GM12872 (cell line): ENCODE measurements at regions not wholly inside any gene's neighbourhood (a gene's known extent, or its start where the extent isn't known, plus 50 kb on each side); places are given as distances from the start of the nearest gene placed in this dataset.

Source experiments
- CTCF ChIP-seq: IDR thresholded peaks from 3 replicates; pipeline ENCODE4 v1.5.1; 2011; ENCODE audit warnings: low read depth, mild to moderate bottlenecking, low read length, moderate library complexity; ENCODE audit not compliant: insufficient read depth

DNA sequence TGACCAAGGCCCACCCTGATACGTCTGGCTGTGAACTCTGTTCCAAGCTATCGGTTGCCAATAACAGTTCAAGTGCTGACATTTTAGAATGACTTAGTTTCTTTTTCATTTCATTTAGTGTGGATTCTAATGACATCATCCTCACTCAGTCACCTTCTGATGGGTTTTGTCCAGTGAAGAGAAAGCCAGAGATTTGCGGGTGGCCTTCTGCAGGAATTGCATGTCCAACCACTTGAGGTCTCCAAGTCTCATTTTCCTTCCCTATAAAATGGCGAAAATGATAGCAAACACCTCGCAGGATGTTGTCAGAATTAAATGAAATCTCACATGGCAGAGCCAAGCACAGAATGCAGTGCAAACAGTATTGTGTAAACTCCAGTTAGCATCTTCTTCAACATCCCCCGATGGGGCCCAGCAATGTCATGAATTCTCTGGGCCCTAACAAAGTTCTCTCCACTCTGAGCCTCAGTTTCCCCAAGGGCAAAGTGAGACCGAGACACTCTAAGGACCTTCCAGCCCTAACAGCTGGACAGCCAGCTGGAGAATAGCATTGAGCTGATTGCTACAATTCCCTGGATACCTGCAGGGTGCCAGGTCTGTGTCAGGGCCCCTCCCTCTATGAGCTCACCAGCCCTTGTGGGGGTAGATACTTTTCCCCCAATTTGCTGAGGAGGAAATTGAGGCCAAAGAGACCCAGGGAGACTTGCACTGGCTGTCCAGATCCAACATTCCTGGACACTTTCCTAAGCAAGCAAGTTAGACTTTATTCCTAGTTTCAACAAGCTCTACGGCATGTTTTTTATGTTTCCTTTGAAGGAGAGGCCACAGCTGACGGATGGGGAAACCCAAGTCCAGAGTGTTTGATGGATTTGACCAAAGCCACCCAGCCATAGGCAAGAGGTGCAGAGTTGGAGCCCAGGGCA, 286.7 kb downstream of the MN1 start:
- TF ChIP-seq CTCF, result no peak

DNA sequence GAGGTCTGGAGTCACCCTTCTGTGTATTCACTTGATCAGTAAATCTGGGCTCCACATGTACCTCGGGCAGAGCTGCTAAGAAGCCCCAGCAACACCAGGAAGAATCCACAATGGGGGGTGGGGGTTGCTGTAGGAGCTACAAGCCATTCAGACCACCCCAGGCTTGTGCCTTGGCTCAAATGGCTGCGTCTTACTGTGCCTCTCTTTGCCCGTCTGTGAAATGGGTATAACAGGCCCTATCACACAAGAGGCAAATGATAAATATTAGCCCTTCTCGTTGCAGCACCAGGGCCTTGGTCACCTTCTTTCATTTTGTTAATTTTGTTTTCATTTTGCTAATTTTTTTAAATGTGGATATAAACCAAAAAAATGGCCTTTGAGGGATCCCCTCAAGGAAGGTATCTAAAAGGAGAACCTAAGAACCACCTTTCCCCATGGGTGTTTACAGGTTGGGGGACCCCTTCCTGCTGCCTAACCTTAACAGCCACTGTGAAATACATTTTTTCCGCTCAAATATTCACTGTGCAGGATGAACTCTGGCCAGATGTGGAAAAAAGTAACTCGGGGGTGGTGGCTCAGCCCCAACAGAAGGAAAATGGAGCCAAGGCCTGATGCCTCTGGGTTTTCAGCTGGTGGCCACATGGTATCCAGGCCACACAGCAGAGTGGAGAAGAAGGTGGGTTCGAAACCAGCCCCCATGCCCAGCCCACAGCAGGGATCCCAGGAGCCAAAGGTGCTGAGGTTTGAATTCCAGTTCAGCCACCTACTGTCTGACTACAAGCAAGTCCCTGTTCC, 284.0 kb downstream of the MN1 start:
- no peak for TF ChIP-seq CTCF

- no peak for TF ChIP-seq CTCF
Measured at GRCh38 chr22:27518531-27519340, 282.8 kb downstream of the MN1 start.

DNA sequence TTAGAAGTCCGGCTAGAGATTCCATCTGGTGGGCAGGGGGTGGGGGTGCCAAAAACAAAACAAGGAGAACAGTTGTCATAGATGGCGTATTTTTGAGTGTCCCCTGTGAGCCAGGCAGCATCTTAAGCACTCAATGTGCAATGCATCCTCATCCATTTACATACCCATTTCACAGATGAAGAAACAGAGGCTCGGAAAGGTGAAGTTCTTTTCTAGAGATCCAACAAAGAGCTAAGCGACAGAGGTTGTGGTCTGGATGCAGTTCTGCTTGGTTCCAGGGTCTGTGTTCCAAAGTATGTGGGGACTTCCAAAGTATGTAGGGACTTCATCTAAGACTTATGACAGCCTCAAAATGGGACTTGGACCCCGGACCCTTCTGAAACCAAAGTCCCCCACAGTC, 277.8 kb downstream of the MN1 start:
- TF ChIP-seq CTCF, result no peak

DNA sequence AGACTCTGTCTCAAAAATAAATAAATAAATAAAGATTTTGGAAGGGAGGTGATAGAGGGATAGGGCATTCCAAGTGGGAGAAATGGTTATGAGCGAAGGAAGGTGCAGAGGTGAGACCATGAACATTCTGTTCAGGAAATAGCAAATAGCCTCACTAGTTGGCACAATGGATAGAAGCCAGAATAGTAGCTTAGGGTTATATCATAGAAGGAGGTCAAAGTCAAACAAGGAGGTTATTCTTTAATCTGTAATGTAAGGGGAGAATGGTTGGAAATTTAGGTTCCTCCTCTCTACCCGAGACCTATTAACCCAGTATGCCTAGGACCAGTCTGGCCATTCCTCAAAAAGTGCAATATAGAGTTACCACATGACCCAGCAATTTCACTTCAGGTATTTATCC, 275.8 kb downstream of the MN1 start:
- no peak for TF ChIP-seq CTCF

DNA sequence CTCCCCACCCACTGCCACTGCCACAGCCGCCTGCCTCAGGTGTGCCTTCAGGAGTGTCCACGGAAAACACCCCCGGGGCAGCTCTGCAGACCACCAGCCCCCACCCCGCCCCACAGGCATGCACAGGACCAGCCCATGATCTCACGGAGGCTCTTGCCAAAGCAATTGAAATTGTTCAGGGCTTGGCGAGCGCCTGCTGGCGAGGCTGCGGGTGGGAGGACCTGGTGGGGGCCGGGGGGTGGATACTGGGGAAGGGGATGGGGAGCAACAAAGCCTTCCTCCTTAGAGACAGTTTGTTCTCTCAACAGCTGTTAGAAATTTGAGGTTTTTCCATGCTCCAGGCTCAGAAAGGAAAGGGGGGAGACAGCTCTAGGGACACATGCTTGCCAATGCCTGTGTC, 274.7 kb downstream of the MN1 start:
- no peak for TF ChIP-seq CTCF
